ENCODE measurements at regions not wholly inside any gene's neighbourhood (a gene's known extent, or its start where the extent isn't known, plus 50 kb on each side); places are given as distances from the start of the nearest gene placed in this dataset.

DNA sequence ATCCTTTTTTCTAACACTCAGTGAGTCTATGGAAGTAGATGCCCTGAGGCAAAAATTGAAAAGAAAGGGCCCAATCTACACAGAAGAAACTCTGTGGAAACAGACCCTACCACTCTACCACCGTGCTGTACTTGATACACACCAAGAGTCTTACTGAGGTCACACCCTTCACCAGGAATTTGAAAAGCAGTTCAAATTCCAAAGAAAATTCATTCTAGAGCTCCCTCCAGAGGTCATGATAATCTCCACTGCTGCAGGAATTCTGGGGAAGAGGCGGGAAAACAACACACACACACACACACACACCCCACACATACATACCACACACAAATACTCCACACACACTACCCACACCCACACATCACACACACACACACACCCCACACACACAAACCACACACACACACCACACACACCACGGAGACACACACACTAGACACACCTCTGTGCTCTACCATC is 336.8 kb downstream of the HDGFL1 start:
- peak; percentile 36 for DNase-seq (ENCODE audit: low spot score)
- ChIA-PET POLR2A (ENCODE audit: low non-redundant PET) (no interaction called here), CTCF (interaction anchor here (0.6 to 0.7 kb wide), 2 partner anchors 187 to 601 kb away, joined by 3 read pairs; no protein-coding TSS in a partner anchor)
- TF ChIP-seq, protein P1, sequence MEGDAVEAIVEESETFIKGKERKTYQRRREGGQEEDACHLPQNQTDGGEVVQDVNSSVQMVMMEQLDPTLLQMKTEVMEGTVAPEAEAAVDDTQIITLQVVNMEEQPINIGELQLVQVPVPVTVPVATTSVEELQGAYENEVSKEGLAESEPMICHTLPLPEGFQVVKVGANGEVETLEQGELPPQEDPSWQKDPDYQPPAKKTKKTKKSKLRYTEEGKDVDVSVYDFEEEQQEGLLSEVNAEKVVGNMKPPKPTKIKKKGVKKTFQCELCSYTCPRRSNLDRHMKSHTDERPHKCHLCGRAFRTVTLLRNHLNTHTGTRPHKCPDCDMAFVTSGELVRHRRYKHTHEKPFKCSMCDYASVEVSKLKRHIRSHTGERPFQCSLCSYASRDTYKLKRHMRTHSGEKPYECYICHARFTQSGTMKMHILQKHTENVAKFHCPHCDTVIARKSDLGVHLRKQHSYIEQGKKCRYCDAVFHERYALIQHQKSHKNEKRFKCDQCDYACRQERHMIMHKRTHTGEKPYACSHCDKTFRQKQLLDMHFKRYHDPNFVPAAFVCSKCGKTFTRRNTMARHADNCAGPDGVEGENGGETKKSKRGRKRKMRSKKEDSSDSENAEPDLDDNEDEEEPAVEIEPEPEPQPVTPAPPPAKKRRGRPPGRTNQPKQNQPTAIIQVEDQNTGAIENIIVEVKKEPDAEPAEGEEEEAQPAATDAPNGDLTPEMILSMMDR (conservative IDR thresholded peaks at IDR 0.05; ENCODE audit: low read depth), result peak; percentile 33
- H3K27ac ChIP-seq, result no peak overlapping the region

DNA sequence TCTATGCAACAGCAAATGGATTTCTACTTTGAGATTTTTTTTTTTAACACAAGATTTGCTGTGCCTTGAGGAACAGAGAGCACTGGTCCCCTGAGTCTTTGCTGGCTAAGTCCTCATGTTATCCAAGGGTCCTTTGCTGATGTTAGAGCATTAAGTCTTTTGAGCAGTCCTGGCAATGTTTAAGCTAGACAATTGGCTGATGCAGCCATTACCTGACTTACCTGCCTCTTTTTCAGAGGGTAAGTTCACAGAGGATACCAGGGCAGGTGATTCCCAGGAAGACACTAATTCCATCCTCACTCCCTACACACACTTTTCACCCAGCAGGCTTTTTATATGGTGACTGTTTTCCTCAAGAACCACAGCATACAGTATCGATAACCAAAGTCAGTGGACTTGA is 337.7 kb downstream of the HDGFL1 start:
- TF ChIP-seq, protein P1 (conservative IDR thresholded peaks at IDR 0.05; ENCODE audit: low read depth), result no peak
- POLR2A ChIA-PET (ENCODE audit: low non-redundant PET), result no interaction called here
- no peak overlapping the region for H3K27ac ChIP-seq
- CTCF ChIA-PET, result interaction anchor here (0.5 kb wide), 2 partner anchors 106 to 792 kb away, joined by 3 to 5 read pairs; no protein-coding TSS in a partner anchor
- no peak for DNase-seq (ENCODE audit: low spot score)

DNA sequence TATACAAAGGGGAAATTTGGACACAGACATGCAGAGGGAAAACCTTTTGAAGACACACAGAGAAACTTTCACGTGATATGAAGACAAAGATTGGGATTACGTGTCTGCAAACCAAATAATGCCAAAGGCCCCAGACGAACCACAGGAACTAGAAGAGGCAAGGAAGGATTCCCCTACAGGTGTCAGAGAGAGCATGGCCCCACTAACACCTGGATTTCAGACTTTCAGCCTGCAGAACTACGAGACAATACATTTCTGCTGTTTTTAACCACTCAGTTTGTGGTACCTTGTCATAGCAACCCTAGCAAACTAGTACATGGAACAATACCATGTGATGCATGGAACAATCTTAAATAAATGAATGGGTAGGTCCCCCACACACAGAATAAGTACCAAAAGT is 341.0 kb downstream of the HDGFL1 start:
- H3K27ac ChIP-seq, result no peak overlapping the region
- CTCF ChIA-PET, result no interaction called here
- TF ChIP-seq, protein P1 (conservative IDR thresholded peaks at IDR 0.05; ENCODE audit: low read depth), result no peak
- POLR2A ChIA-PET (ENCODE audit: low non-redundant PET), result no interaction called here
- DNase-seq (ENCODE audit: low spot score), result no peak

DNA sequence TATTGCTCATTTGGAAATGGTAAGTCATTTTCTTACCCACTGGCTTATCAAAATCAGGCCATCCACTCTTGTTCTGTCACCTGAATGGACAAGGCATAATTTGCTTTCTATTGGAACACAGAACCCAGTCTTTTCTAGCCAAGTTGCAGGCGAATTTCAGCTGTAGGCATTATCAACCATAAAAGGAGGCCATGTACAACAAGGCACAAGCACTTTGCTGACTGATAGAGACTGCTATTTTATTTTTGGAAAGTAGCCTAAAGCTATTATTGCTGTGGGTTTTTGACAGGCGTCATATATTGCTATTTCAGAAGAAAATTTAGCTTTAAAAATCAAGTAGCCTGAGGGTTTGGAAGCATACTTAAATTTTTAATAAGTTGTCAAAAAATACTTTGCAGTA is 344.2 kb downstream of the HDGFL1 start:
- TF ChIP-seq, protein P1 (conservative IDR thresholded peaks at IDR 0.05; ENCODE audit: low read depth), result no peak
- ChIA-PET POLR2A (ENCODE audit: low non-redundant PET) (no interaction called here), CTCF (no interaction called here)
- no peak for DNase-seq (ENCODE audit: low spot score)
- no peak overlapping the region for H3K27ac ChIP-seq

DNA sequence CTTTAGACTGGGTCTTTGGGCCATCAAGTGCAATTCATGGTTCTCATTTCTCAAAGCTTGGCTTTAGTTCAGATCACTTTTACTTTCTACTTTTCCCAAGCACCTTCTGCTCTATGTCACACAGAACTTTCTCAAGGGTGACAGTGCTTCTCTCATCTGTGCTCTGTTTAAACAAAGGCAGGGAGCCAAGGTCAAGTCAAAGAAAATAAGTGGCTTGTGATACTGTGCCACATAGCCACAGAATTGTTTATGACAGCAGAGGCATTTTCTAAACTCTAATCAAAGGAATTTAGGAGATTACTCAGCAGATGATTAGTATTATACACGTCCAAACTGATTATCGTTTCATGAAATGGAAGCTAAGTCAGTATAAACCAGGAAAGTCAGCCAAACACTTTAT is 348.0 kb downstream of the HDGFL1 start:
- POLR2A ChIA-PET (ENCODE audit: low non-redundant PET), result no interaction called here
- CTCF ChIA-PET, result interaction anchor here (0.6 kb wide), 1 partner anchor 519 kb away, joined by 7 read pairs; no protein-coding TSS in a partner anchor
- TF ChIP-seq, protein P1 (conservative IDR thresholded peaks at IDR 0.05; ENCODE audit: low read depth), result no peak
- H3K27ac ChIP-seq, result no peak overlapping the region
- no peak for DNase-seq (ENCODE audit: low spot score)

DNA sequence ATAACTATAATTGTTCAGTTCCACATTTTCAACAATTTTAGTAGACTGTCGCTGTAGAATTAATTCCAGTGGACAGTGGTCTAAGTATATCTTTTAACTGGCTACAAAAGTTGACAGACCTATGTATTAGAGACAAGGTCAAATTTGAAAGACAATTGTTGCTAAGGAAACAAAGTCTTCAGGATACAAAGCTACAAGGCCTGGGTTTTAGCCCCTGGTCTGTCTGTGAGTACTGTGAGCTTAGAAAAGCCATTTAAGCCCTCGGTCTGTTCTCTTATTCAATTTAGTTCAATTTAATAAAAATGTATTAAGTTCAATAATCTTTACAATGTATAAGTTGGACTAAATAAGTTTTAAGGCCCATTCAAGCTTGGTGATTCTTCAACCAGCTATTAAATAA is 352.5 kb downstream of the HDGFL1 start:
- CTCF ChIA-PET, result no interaction called here
- DNase-seq (ENCODE audit: low spot score), result no peak
- POLR2A ChIA-PET (ENCODE audit: low non-redundant PET), result no interaction called here
- TF ChIP-seq, protein P1 (conservative IDR thresholded peaks at IDR 0.05; ENCODE audit: low read depth), result no peak
- no peak overlapping the region for H3K27ac ChIP-seq
